Aorta (tissue), 5 donors: ENCODE measurements at regions not wholly inside any gene's neighbourhood (a gene's known extent, or its start where the extent isn't known, plus 50 kb on each side); places are given as distances from the start of the nearest gene placed in this dataset.
"Not testable (repeated sequence)": the region's sequence is repeated elsewhere in the genome, so short reads cannot be mapped to it uniquely, and the experiment has no call there.

Experiments
- ATAC-seq: fragments of 200-7000 bp; cut with Tn5 transposase; one replicate; pipeline ENCODE4 v1.9.1; 2022; ENCODE audit warnings: moderate library complexity; ENCODE audit not compliant: low FRiP score
- DNase-seq, 2 donors: peaks; one replicate each; pipeline ENCODE4 v3.0.0-alpha.2; 2020
- H3K27ac ChIP-seq, 2 donors: one replicate each; pipeline ENCODE4 v1.5.1; 2013; ENCODE audit warnings: low read length in 2 of 2, mild to moderate bottlenecking in 2 of 2, moderate library complexity in 2 of 2, control low read depth in 1 of 2, inconsistent platforms in 1 of 2, low read depth in 1 of 2
- H3K27me3 ChIP-seq, 2 donors: one replicate each; pipeline ENCODE4 v1.6.1; 2013; ENCODE audit warnings: control low read depth in 1 of 2, low read length in 1 of 2, mild to moderate bottlenecking in 1 of 2, moderate library complexity in 1 of 2; ENCODE audit not compliant: insufficient read depth in 2 of 2, control insufficient read depth in 1 of 2
- H3K36me3 ChIP-seq, 2 donors: one replicate each; pipeline ENCODE4 v1.6.1; 2013; ENCODE audit warnings: control low read depth in 1 of 2, low read length in 1 of 2, mild to moderate bottlenecking in 1 of 2; ENCODE audit not compliant: insufficient read depth in 2 of 2, control insufficient read depth in 1 of 2
- H3K4me1 ChIP-seq, 2 donors: one replicate each; pipeline ENCODE4 v1.6.1; 2013; ENCODE audit warnings: low read length in 2 of 2, control low read depth in 1 of 2, mild to moderate bottlenecking in 1 of 2, moderate library complexity in 1 of 2; ENCODE audit not compliant: insufficient read depth in 2 of 2, control insufficient read depth in 1 of 2
- H3K4me3 ChIP-seq, 2 donors: one replicate each; pipeline ENCODE4 v1.5.1; 2013; ENCODE audit warnings: low read length in 2 of 2, control low read depth in 1 of 2, mild to moderate bottlenecking in 1 of 2
- H3K9me3 ChIP-seq: one replicate; pipeline ENCODE4 v1.6.1; 2013; ENCODE audit warnings: mild to moderate bottlenecking, low read length; ENCODE audit not compliant: control insufficient read depth
- WGBS, 2 donors: extraction: QIAGEN DNeasy Blood & Tissue Kit; methylation state at CpG; one replicate each; pipeline ENCODE4 v1.1.7; 2013; 5-methylcytosine and 5-hydroxymethylcytosine counted together
- intact Hi-C, 2 donors: fragments of 100-400 bp; cut with DNase I; formaldehyde crosslinking; loops; one replicate each; pipeline versions ENCODE4 v1.14.2 to v1.15.0; 2022
- donor health status: healthy with polysubstance abuse.
- donor health status: Bipolar disorder and iron deficiency.
- donor health status: DM: no; HTN: no; CAD: no.
- donor health status: DM: no; HTN: no; CAD: no.
- donor health status: DM: yes; HTN: yes; CAD: no.

DNA sequence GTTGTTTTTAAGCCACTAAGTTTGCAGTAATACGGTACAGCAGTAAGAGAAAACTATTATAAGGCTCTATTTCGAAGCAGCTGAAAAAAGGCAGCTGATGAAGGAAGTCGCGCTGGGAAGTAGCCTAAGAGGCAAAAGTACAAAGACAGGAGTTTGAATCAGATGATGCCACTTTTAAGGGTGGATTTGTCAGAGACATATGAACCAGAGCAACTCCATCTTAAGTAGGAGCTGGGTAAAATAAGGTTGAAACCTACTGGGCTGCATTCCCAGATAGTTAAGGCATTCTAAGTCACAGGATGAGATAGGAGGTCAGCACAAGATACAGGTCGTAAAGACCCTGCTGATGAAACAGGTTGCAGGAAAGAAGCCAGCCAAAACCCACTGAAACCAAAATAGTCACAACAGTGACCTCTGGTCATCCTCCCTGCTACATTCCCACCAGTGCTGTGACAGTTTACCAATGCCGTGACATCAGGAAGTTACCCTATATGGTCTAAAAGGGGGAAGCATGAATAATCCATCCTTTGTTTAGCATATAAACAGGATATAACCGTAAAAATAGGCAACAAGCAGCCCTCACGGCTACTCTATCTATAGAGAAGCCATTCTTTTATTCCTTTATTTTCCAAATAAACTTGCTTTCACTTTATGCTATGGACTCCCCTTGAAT lies 91.8 kb upstream of the PRSS3 start:
- WGBS, 2 donors = 76 to 84% methylated on average over 8 of the region's 8 CpGs
- Histone ChIP-seq H3K27ac (no peak overlapping the region), H3K4me1 (no peaks in the 10 kb centered on the region), H3K4me3 (no peak overlapping the region), H3K9me3 (no peaks in the 10 kb centered on the region), H3K36me3 (no peaks in the 10 kb centered on the region), H3K27me3 (no peaks in the 10 kb centered on the region)
- intact Hi-C loops = no loop called here
- no peak for ATAC-seq
- no peak for DNase-seq

DNA sequence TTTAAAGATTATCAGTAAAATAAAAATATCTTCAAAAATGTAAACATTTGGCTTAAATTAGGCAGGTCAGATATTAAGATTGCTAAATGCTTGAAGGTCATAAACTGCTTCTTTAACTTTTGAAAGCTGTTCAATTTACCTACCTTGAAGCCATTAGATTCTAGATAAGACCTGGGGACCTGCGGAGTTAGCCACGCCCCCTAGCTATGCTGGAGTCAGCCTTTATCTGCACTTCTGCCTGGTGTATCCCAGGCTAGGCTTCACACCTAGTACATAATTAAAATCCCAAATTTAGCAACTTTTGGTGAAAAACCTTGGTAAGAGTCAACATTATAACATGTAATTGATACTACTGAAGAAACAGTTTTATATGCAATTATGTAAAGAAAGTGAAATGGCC lies 89.9 kb upstream of the PRSS3 start:
- H3K9me3 ChIP-seq, ATAC-seq, H3K36me3 ChIP-seq, H3K4me3 ChIP-seq, H3K4me1 ChIP-seq, intact Hi-C loops, H3K27ac ChIP-seq, DNase-seq, H3K27me3 ChIP-seq: not testable (repeated sequence)
- 36 to 70% methylated on average over 2 of the region's 2 CpGs for WGBS, 2 donors

GRCh38 chr9:33708441-33708840 lies 86.9 kb upstream of the PRSS3 start:
- intact Hi-C loops = no loop called here
- Histone ChIP-seq H3K36me3 (no peaks in the 10 kb centered on the region), H3K27me3 (no peaks in the 10 kb centered on the region), H3K27ac (no peak overlapping the region), H3K9me3 (no peaks in the 10 kb centered on the region), H3K4me3 (no peak overlapping the region), H3K4me1 (no peaks in the 10 kb centered on the region)
- ATAC-seq = no peak
- WGBS, 2 donors = 87 to 90% methylated on average over 2 of the region's 2 CpGs
- DNase-seq = no peak

DNA sequence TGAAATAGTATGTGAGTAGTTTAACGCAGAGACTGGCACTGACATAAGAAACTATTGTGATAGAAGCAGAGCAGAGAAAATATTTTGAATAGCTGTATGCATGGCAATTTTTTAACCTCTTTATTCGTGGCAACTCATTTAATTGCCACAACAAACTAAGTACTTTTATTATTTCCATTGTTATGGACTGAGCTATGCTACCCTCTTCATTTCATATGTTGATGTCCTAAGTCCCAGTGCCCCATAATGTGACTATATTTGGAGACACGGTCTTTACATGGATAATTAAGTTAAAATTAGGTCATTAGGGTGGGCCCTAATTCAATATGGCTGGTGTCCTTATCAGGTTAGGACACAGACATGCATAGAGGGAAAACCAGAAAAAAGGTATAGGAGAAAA lies 86.1 kb upstream of the PRSS3 start:
- WGBS, 2 donors = 69 to 74% methylated on average over 3 of the region's 3 CpGs
- no peaks in the 10 kb centered on the region for H3K4me1 ChIP-seq
- no peaks in the 10 kb centered on the region for H3K36me3 ChIP-seq
- no peak for ATAC-seq
- H3K9me3 ChIP-seq = no peaks in the 10 kb centered on the region
- no peak for DNase-seq
- no peak overlapping the region for H3K27ac ChIP-seq
- no peaks in the 10 kb centered on the region for H3K27me3 ChIP-seq
- H3K4me3 ChIP-seq = no peak overlapping the region
- intact Hi-C loops = no loop called here

GRCh38 chr9:33711418-33711817 lies 83.9 kb upstream of the PRSS3 start:
- H3K36me3 ChIP-seq, H3K27me3 ChIP-seq, H3K4me1 ChIP-seq, ATAC-seq, H3K9me3 ChIP-seq, H3K4me3 ChIP-seq, DNase-seq, intact Hi-C loops, H3K27ac ChIP-seq: not testable (repeated sequence)
- WGBS, 2 donors = 10 to 20% methylated on average over 1 of the region's 1 CpG

DNA sequence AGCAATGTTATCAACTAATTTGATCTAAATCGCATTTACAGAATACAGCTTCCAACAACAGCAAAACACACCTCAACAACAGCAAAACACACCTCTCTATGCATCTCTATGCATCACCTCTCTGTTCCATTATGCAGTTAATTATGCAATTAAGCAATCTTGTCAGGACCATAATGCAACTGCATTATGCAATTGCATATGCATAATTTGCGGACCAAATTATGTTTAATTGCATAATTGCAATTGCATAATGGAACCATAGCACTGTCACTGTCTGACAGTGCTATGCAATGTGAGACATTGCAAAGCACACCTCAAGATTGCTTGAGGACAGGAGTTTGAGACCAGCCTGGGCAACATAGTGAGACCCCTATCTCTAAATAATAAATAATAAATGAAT lies 80.4 kb upstream of the PRSS3 start:
- Histone ChIP-seq H3K36me3 (no peaks in the 10 kb centered on the region), H3K27ac (no peak overlapping the region), H3K9me3 (no peaks in the 10 kb centered on the region), H3K27me3 (no peaks in the 10 kb centered on the region), H3K4me3 (no peak overlapping the region), H3K4me1 (no peaks in the 10 kb centered on the region)
- DNase-seq (no peak), ATAC-seq (no peak)
- intact Hi-C loops = no loop called here
- WGBS, 2 donors = 90 to 92% methylated on average over 2 of the region's 2 CpGs

DNA sequence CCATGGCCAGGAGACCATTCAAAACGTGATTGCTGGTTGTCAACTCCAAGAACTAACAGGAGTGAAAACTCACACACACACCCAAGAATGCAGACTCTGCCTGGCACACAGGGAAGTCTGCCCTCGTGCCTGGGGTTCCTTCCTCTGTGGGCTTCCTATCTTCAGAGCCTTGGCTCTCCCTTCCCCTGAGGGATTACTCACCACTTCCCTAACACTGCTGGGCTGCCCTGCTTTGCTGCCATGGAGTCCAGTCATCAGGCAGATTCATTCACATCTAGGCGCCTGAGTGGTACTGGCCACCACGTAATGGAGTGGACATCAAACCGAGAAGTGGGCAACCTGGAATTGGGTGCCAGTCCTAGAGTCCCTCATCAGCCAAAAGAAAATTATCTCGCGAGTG lies 76.4 kb upstream of the PRSS3 start:
- H3K27me3 ChIP-seq = no peaks in the 10 kb centered on the region
- no peak overlapping the region for H3K4me3 ChIP-seq
- H3K4me1 ChIP-seq = no peaks in the 10 kb centered on the region
- ATAC-seq = peak; percentile 52
- 54 to 59% methylated on average over 7 of the region's 7 CpGs for WGBS, 2 donors
- no peaks in the 10 kb centered on the region for H3K36me3 ChIP-seq
- H3K9me3 ChIP-seq = no peaks in the 10 kb centered on the region
- intact Hi-C loops = no loop called here
- peak; percentile 74 to 81 for DNase-seq
- no peak overlapping the region for H3K27ac ChIP-seq

DNA sequence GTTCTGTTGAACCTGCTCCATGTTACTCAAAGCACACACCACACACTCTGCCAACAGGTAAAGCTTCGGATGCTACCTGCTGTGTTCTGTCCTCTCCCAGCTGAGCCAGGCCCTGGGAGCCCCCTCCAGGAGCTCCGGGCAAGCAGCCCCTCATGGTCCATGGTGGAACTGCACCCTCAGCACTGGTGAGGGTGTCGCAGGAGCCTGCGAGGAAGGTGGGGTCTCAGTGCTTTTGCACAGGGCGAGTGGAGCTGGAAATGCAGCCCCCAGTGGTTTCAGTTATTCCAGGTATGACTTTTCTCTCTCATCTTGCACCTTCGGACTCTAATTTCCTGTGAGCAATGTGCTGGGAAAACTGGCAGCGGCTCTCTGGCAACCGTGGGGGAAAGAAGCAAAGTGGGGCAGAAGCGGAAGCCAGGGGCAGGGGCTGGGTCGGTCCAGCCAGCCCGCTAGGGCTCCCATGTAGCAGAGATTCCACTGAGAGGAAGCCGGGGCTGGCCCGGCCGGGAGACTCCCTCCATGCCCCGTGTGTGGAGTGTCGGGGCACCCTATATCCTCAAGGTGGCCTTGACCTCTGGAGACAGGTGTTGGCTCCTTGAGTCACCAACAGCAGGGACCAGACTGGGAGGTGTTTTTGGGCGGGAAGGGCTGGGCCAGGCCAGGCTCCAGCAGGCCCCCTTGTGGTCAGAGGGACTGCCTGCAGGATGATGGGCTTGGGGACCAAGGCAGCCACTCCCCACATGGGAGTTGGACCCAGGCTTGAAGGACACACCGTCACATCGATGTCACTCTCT lies 75.6 kb upstream of the PRSS3 start:
- ATAC-seq (no peak), DNase-seq (no peak)
- Histone ChIP-seq H3K4me1 (no peaks in the 10 kb centered on the region), H3K36me3 (no peaks in the 10 kb centered on the region), H3K27ac (no peak overlapping the region), H3K4me3 (no peak overlapping the region), H3K9me3 (no peaks in the 10 kb centered on the region), H3K27me3 (no peaks in the 10 kb centered on the region)
- intact Hi-C loops = loop anchor here in 1 of 2 donors (2.0 kb wide), 1 partner anchor 93 kb away; no protein-coding TSS in a partner anchor
- WGBS, 2 donors = 45 to 50% methylated on average over 19 of the region's 19 CpGs
